ENCODE measurements at regions not wholly inside any gene's neighbourhood (a gene's known extent, or its start where the extent isn't known, plus 50 kb on each side); places are given as distances from the start of the nearest gene placed in this dataset.

- DNase-seq (ENCODE audit: low read depth, low spot score) = no peak
Observed at GRCh38 chr6:43950051-43950605, 177.1 kb downstream of the MRPL14 start.

- no peak for DNase-seq (ENCODE audit: low read depth, low spot score)
Observed at GRCh38 chr6:43949551-43949991, 177.7 kb downstream of the MRPL14 start.

GRCh38 chr6:43948527-43949485, 178.4 kb downstream of the MRPL14 start:
- DNase-seq (ENCODE audit: low read depth, low spot score) = no peak

- no peak for DNase-seq (ENCODE audit: low read depth, low spot score)
Observed at GRCh38 chr6:43947860-43948259, 177.8 kb downstream of the VEGFA start.

- DNase-seq (ENCODE audit: low read depth, low spot score) = no peak
Observed at GRCh38 chr6:43946641-43947363, 176.8 kb downstream of the VEGFA start.

- DNase-seq (ENCODE audit: low read depth, low spot score) = no peak
Observed at GRCh38 chr6:43945768-43946080, 175.7 kb downstream of the VEGFA start.

GRCh38 chr6:43944908-43945767, 175.1 kb downstream of the VEGFA start:
- no peak for DNase-seq (ENCODE audit: low read depth, low spot score)

- DNase-seq (ENCODE audit: low read depth, low spot score) = no peak
Observed at GRCh38 chr6:43943781-43944250, 173.8 kb downstream of the VEGFA start.

- no peak for DNase-seq (ENCODE audit: low read depth, low spot score)
Observed at GRCh38 chr6:43943099-43943766, 173.2 kb downstream of the VEGFA start.

GRCh38 chr6:43942616-43943015, 172.6 kb downstream of the VEGFA start:
- DNase-seq (ENCODE audit: low read depth, low spot score) = no peak

- no peak for DNase-seq (ENCODE audit: low read depth, low spot score)
Observed at GRCh38 chr6:43942011-43942442, 172.0 kb downstream of the VEGFA start.

GRCh38 chr6:43941174-43941573, 171.2 kb downstream of the VEGFA start:
- DNase-seq (ENCODE audit: low read depth, low spot score) = no peak

- DNase-seq (ENCODE audit: low read depth, low spot score) = no peak
Observed at GRCh38 chr6:43940393-43941087, 170.5 kb downstream of the VEGFA start.

GRCh38 chr6:43940071-43940392, 170.0 kb downstream of the VEGFA start:
- DNase-seq (ENCODE audit: low read depth, low spot score) = no peak

GRCh38 chr6:43939281-43940070, 169.5 kb downstream of the VEGFA start:
- DNase-seq (ENCODE audit: low read depth, low spot score) = no peak

- no peak for DNase-seq (ENCODE audit: low read depth, low spot score)
Observed at GRCh38 chr6:43938178-43939105, 168.4 kb downstream of the VEGFA start.

- no peak for DNase-seq (ENCODE audit: low read depth, low spot score)
Observed at GRCh38 chr6:43937236-43938177, 167.5 kb downstream of the VEGFA start.

Data from smooth muscle cell of the brain vasculature (primary cell).